ENCODE measurements at regions not wholly inside any gene's neighbourhood (a gene's known extent, or its start where the extent isn't known, plus 50 kb on each side); places are given as distances from the start of the nearest gene placed in this dataset.

- no peak for DNase-seq
These were observed 137.3 kb upstream of the GJB5 start for GRCh38 chr1:34617321-34618118.

- no peak for DNase-seq
These were observed 136.5 kb upstream of the GJB5 start for GRCh38 chr1:34618381-34618780.

GRCh38 chr1:34619256-34619655, 135.6 kb upstream of the GJB5 start:
- DNase-seq = no peak

- DNase-seq = no peak
These were observed 132.9 kb upstream of the GJB5 start for GRCh38 chr1:34621916-34622315.

GRCh38 chr1:34625521-34626015, 129.3 kb upstream of the GJB5 start:
- DNase-seq = no peak

GRCh38 chr1:34627465-34628240, 127.2 kb upstream of the GJB5 start:
- DNase-seq = no peak

- DNase-seq = no peak
These were observed 123.7 kb upstream of the GJB5 start for GRCh38 chr1:34631126-34631525.

GRCh38 chr1:34639701-34640100, 115.1 kb upstream of the GJB5 start:
- DNase-seq = no peak

GRCh38 chr1:34640654-34641401, 114.0 kb upstream of the GJB5 start:
- DNase-seq = no peak

GRCh38 chr1:34642679-34643078, 112.2 kb upstream of the GJB5 start:
- DNase-seq = no peak

- no peak for DNase-seq
These were observed 109.6 kb upstream of the GJB5 start for GRCh38 chr1:34645109-34645688.

GRCh38 chr1:34645919-34646318, 108.9 kb upstream of the GJB5 start:
- DNase-seq = no peak

- DNase-seq = no peak
These were observed 106.3 kb upstream of the GJB5 start for GRCh38 chr1:34648501-34648900.

- DNase-seq = no peak
These were observed 104.8 kb upstream of the GJB5 start for GRCh38 chr1:34650090-34650489.

GRCh38 chr1:34650800-34651199, 104.0 kb upstream of the GJB5 start:
- DNase-seq = no peak

- no peak for DNase-seq
These were observed 101.7 kb upstream of the GJB5 start for GRCh38 chr1:34653110-34653509.

GRCh38 chr1:34655206-34655874, 99.5 kb upstream of the GJB5 start:
- no peak for DNase-seq

GRCh38 chr1:34655875-34656240, 99.0 kb upstream of the GJB5 start:
- no peak for DNase-seq

- no peak for DNase-seq
These were observed 98.5 kb upstream of the GJB5 start for GRCh38 chr1:34656299-34656698.

- no peak for DNase-seq
These were observed 98.1 kb upstream of the GJB5 start for GRCh38 chr1:34656731-34657130.

GRCh38 chr1:34657266-34657665, 97.6 kb upstream of the GJB5 start:
- DNase-seq = no peak

- no peak for DNase-seq
These were observed 97.0 kb upstream of the GJB5 start for GRCh38 chr1:34657849-34658248.
